HEK293T (cell line): ENCODE measurements at regions not wholly inside any gene's neighbourhood (a gene's known extent, or its start where the extent isn't known, plus 50 kb on each side); places are given as distances from the start of the nearest gene placed in this dataset.

Experiments used
- CTCF ChIA-PET: fragments of 350-600 bp; formaldehyde crosslinking; extraction: SDS; loops from one replicate; lab custom pipeline; 2021; ENCODE audit warnings: antibody characterized with exemption, inconsistent platforms; lab: Yijun Ruan, JAX
- POLR2A ChIA-PET: fragments of 350-600 bp; formaldehyde crosslinking; extraction: SDS; loops from one replicate; lab custom pipeline; 2020; ENCODE audit warnings: antibody characterized with exemption, inconsistent platforms; lab: Yijun Ruan, JAX
- DNase-seq: peaks from one replicate; pipeline ENCODE4 v3.0.0; 2012; ENCODE audit warnings: mixed read lengths; ENCODE audit errors: extremely low spot score
- ARNT ChIP-seq: fragments of 450-650 bp; IDR thresholded peaks from 2 replicates; pipeline ENCODE4 v1.6.1; 2017; ENCODE audit warnings: mild to moderate bottlenecking
- BHLHE40 ChIP-seq: fragments of 450-650 bp; IDR thresholded peaks from 2 replicates; pipeline ENCODE4 v1.6.1; 2016; ENCODE audit warnings: mild to moderate bottlenecking, moderate library complexity, borderline replicate concordance
- CTBP1 ChIP-seq: fragments of 450-650 bp; IDR thresholded peaks from 2 replicates; pipeline ENCODE4 v1.6.1; 2016; ENCODE audit warnings: borderline replicate concordance
- ELF4 ChIP-seq: fragments of 450-650 bp; IDR thresholded peaks from 2 replicates; pipeline ENCODE4 v1.6.1; 2017; ENCODE audit warnings: antibody characterized with exemption
- FOXA1 ChIP-seq: fragments of 450-650 bp; IDR thresholded peaks from 2 replicates; pipeline ENCODE4 v1.6.1; 2016; ENCODE audit warnings: mild to moderate bottlenecking
- FOXK2 ChIP-seq: fragments of 450-650 bp; IDR thresholded peaks from 2 replicates; pipeline ENCODE4 v1.6.1; 2016; ENCODE audit warnings: mild to moderate bottlenecking
- FOXM1 ChIP-seq: fragments of 450-650 bp; IDR thresholded peaks from 2 replicates; pipeline ENCODE4 v1.6.1; 2017; ENCODE audit warnings: mild to moderate bottlenecking, borderline replicate concordance
- HDGF ChIP-seq: fragments of 450-650 bp; IDR thresholded peaks from 2 replicates; pipeline ENCODE4 v1.6.1; 2017; ENCODE audit warnings: antibody characterized with exemption, borderline replicate concordance
- L3MBTL2 ChIP-seq: fragments of 450-650 bp; conservative IDR thresholded peaks from 2 replicates; pipeline ENCODE4 v1.6.1; 2016; ENCODE audit warnings: mild to moderate bottlenecking
- LEF1 ChIP-seq: fragments of 450-650 bp; IDR thresholded peaks from 2 replicates; pipeline ENCODE4 v1.6.1; 2017; ENCODE audit warnings: mild to moderate bottlenecking, borderline replicate concordance
- NFRKB ChIP-seq: fragments of 450-650 bp; IDR thresholded peaks from 2 replicates; pipeline ENCODE4 v1.6.1; 2016; ENCODE audit warnings: mild to moderate bottlenecking, moderate library complexity
- SP1 ChIP-seq: fragments of 450-650 bp; IDR thresholded peaks from 2 replicates; pipeline ENCODE4 v1.6.1; 2017
- SUZ12 ChIP-seq: fragments of 450-650 bp; IDR thresholded peaks from 2 replicates; pipeline ENCODE4 v1.6.1; 2016; ENCODE audit warnings: mild to moderate bottlenecking
- TARDBP ChIP-seq: fragments of 450-650 bp; IDR thresholded peaks from 2 replicates; pipeline ENCODE4 v1.6.1; 2016
- ZNF384 ChIP-seq: fragments of 450-650 bp; IDR thresholded peaks from 2 replicates; pipeline ENCODE4 v1.6.1; 2016
- TF ChIP-seq, protein P1 (sequence below): fragments of 450-650 bp; IDR thresholded peaks from 2 replicates; pipeline ENCODE4 v1.6.1; 2016

DNA sequence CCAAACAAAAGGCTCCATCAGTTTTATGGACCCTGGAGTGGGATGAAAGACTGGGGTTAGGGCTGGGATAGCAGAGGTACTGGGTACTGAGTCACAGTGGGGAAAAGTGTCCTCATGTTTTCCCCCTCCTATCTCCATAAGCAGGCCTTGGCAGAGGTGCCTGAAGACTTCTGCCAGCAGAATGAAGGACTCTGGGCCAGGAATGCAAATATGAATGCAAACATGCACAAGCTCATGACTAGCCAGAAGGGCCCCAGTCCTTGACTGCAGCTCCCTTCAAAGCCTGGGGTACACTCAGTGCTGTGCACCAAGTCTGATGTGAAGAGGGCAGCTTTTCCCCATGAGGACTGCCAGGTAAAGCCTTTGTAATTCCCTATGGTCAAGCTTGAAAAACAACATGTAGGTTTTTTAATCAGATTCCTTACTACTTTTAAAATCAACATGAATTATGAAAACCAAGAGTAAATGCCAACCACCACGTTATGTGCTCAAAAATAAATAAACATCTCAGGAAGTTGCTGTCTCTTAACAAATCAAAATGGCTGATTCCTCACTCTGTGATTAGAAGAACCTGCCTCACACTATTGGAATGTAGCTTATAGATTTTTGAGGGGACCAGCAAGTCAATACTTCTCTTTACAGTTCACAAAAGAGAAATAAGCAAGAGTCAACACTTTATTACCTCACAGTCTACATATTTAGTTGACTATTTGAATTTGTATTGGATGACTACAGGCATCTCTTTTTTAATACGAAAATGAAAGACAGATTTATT lies 1512.0 kb downstream of the ARAP2 start:
- CTCF ChIA-PET, result interaction anchor here (0.6 kb wide), 1 partner anchor 46 kb away, joined by 3 read pairs; no protein-coding TSS in a partner anchor
- no peak for DNase-seq
- TF ChIP-seq CTBP1 (no peak), FOXM1 (no peak), ZNF384 (no peak), L3MBTL2 (no peak), NFRKB (no peak), SP1 (no peak), ELF4 (no peak), SUZ12 (no peak), ARNT (no peak), TARDBP (no peak), FOXK2 (no peak), LEF1 (no peak), HDGF (no peak), BHLHE40 (no peak), FOXA1 (no peak)
- TF ChIP-seq, protein P1, sequence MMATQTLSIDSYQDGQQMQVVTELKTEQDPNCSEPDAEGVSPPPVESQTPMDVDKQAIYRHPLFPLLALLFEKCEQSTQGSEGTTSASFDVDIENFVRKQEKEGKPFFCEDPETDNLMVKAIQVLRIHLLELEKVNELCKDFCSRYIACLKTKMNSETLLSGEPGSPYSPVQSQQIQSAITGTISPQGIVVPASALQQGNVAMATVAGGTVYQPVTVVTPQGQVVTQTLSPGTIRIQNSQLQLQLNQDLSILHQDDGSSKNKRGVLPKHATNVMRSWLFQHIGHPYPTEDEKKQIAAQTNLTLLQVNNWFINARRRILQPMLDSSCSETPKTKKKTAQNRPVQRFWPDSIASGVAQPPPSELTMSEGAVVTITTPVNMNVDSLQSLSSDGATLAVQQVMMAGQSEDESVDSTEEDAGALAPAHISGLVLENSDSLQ, result no peak
- POLR2A ChIA-PET, result no interaction called here

GRCh38 chr4:34733185-34733941 lies 1511.0 kb downstream of the ARAP2 start:
- ChIA-PET POLR2A (no interaction called here), CTCF (no interaction called here)
- no peak for DNase-seq
- TF ChIP-seq LEF1 (no peak), HDGF (no peak), CTBP1 (no peak), TARDBP (no peak), BHLHE40 (no peak), FOXM1 (no peak), NFRKB (no peak), FOXK2 (no peak), ELF4 (no peak), ZNF384 (no peak), SUZ12 (no peak), SP1 (no peak)
- TF ChIP-seq, protein P1, result no peak

- no peak for DNase-seq
- TF ChIP-seq ELF4 (no peak), BHLHE40 (no peak), HDGF (no peak), CTBP1 (no peak), FOXM1 (no peak), ARNT (no peak), NFRKB (no peak), SUZ12 (no peak), FOXA1 (no peak), SP1 (no peak), TARDBP (no peak), ZNF384 (no peak), L3MBTL2 (no peak), LEF1 (no peak), FOXK2 (no peak)
- TF ChIP-seq, protein P1, result no peak
- POLR2A ChIA-PET, result no interaction called here
- CTCF ChIA-PET, result no interaction called here
Observed at GRCh38 chr4:34766935-34767334, 1477.4 kb downstream of the ARAP2 start.

GRCh38 chr4:34767407-34767806 lies 1476.9 kb downstream of the ARAP2 start:
- DNase-seq, result no peak
- POLR2A ChIA-PET, result no interaction called here
- CTCF ChIA-PET, result no interaction called here
- no peak for TF ChIP-seq L3MBTL2

DNA sequence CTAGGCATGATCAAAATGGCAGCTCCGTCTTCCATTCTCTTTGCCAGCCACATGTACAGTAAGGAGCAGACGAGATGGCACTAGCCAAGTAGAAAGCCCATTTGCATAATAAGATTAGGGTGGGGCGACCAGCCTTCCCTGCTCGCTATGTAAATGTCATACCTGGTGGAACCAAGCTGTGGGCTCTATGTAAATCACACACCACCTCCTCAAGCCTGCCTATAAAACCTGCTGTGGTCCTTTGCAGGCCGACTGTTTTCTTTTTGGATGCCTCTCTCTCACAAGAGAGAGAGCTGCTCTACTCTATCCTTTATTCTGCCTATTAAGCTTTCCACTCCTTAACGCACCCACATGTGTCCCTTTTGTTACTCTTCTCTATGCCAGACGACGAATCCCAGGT lies 1472.7 kb downstream of the ARAP2 start:
- no peak for DNase-seq
- no peak for TF ChIP-seq FOXK2
- TF ChIP-seq BHLHE40, result no peak
- TF ChIP-seq CTBP1, result no peak
- TF ChIP-seq L3MBTL2, result no peak
- TF ChIP-seq NFRKB, result no peak
- TF ChIP-seq TARDBP, result no peak
- no peak for TF ChIP-seq SP1
- no peak for TF ChIP-seq ARNT
- TF ChIP-seq ELF4, result no peak
- TF ChIP-seq, protein P1, result no peak
- no peak for TF ChIP-seq HDGF
- TF ChIP-seq FOXM1, result no peak
- TF ChIP-seq SUZ12, result no peak
- TF ChIP-seq FOXA1, result no peak
- CTCF ChIA-PET, result no interaction called here
- POLR2A ChIA-PET, result no interaction called here
